PC-9 (cell line): ENCODE measurements at regions not wholly inside any gene's neighbourhood (a gene's known extent, or its start where the extent isn't known, plus 50 kb on each side); places are given as distances from the start of the nearest gene placed in this dataset.

Source experiments
- CTCF ChIP-seq: fragments of 200-600 bp; sonication (generic); conservative IDR thresholded peaks from 2 replicates; pipeline ENCODE4 v1.6.1; 2017; ENCODE audit warnings: mixed run types, antibody characterized with exemption, mild to moderate bottlenecking, moderate library complexity
- EZH2 ChIP-seq: fragments of 200-600 bp; sonication (generic); IDR thresholded peaks from 2 replicates; pipeline ENCODE4 v1.8.0; 2017; ENCODE audit warnings: antibody characterized with exemption, low read depth

DNA sequence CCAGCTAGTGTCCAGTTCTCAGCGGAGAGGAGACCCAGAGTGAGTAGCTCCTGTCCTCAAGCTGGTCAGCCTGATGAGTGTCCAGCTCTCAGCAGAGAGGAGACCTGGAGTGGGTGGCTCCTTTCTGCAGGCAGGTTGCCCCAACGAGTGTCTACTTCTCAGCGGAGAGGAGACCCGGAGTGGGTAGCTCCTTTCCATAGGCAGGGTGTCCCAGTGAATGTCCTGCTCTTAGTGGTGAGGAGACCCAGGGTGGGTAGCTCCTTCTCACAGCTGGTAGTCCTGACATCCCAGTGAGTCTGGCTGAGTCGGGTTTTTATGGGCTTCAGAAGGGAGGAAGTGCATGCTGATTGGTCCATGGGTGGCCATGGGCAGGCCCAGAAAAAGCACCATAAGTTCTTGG lies 55.7 kb upstream of the NUDT6 start:
- TF ChIP-seq CTCF (no peak), EZH2 (no peak)
